Liver (tissue), 8 donors: ENCODE measurements at regions not wholly inside any gene's neighbourhood (a gene's known extent, or its start where the extent isn't known, plus 50 kb on each side); places are given as distances from the start of the nearest gene placed in this dataset.

ENCODE experiments used
- DNase-seq: peaks from one replicate; pipeline ENCODE4 v3.0.0-alpha.2; 2017; ENCODE audit warnings: low spot score
- H3K27ac ChIP-seq, 2 donors: one replicate each; pipeline ENCODE4 v1.7.0; 2013; ENCODE audit warnings: inconsistent platforms in 2 of 2, low read length in 2 of 2, control low read depth in 1 of 2, low read depth in 1 of 2, mild to moderate bottlenecking in 1 of 2
- H3K27me3 ChIP-seq, 4 donors: one replicate each; pipeline versions ENCODE4 v1.6.1 to v1.7.0; 2013; ENCODE audit warnings: low read length in 3 of 4, inconsistent platforms in 1 of 4, mild to moderate bottlenecking in 1 of 4, moderate library complexity in 1 of 4; ENCODE audit not compliant: control insufficient read depth in 4 of 4, insufficient read depth in 4 of 4
- H3K36me3 ChIP-seq, 4 donors: one replicate each; pipeline versions ENCODE4 v1.6.1 to v1.7.0; 2013; ENCODE audit warnings: low read length in 3 of 4, mild to moderate bottlenecking in 3 of 4, low read depth in 1 of 4, moderate library complexity in 1 of 4; ENCODE audit not compliant: control insufficient read depth in 4 of 4, insufficient read depth in 3 of 4
- H3K4me1 ChIP-seq, 4 donors: one replicate each; pipeline versions ENCODE4 v1.6.1 to v1.7.0; 2013; ENCODE audit warnings: low read length in 3 of 4, mild to moderate bottlenecking in 3 of 4, moderate library complexity in 1 of 4; ENCODE audit not compliant: control insufficient read depth in 4 of 4, insufficient read depth in 4 of 4
- H3K4me3 ChIP-seq, 3 donors: one replicate each; pipeline versions ENCODE4 v1.6.1 to v1.7.0; 2013; ENCODE audit warnings: low read length in 3 of 3, control low read depth in 1 of 3, low read depth in 1 of 3, mild to moderate bottlenecking in 1 of 3
- H3K9ac ChIP-seq, 2 donors: one replicate each; pipeline ENCODE4 v1.7.0; 2013; ENCODE audit warnings: low read length in 2 of 2, mild to moderate bottlenecking in 2 of 2, moderate library complexity in 2 of 2, control low read depth in 1 of 2, low read depth in 1 of 2
- H3K9me3 ChIP-seq, 4 donors: one replicate each; pipeline versions ENCODE4 v1.6.1 to v1.7.0; 2013; ENCODE audit warnings: low read length in 3 of 4; ENCODE audit not compliant: control insufficient read depth in 4 of 4
- EGR1 ChIP-seq, 2 donors: IDR thresholded peaks; 2 replicates each; pipeline ENCODE4 v1.6.1; 2016 to 2018; ENCODE audit warnings: antibody characterized with exemption in 2 of 2, low read depth in 2 of 2
- FOXA1 ChIP-seq: IDR thresholded peaks from 2 replicates; pipeline ENCODE4 v1.6.1; 2016; ENCODE audit warnings: antibody characterized with exemption
- FOXA2 ChIP-seq: IDR thresholded peaks from 2 replicates; pipeline ENCODE4 v1.6.1; 2016; ENCODE audit warnings: antibody characterized with exemption
- GABPA ChIP-seq, 2 donors: IDR thresholded peaks in 1 of 2; conservative IDR thresholded peaks in 1 of 2; 2 replicates each; pipeline ENCODE4 v1.6.1; 2016; ENCODE audit warnings: antibody characterized with exemption in 2 of 2, mild to moderate bottlenecking in 1 of 2, moderate library complexity in 1 of 2
- HNF4A ChIP-seq, 2 donors: conservative IDR thresholded peaks; 2 replicates each; pipeline ENCODE4 v1.6.1; 2016; ENCODE audit warnings: antibody characterized with exemption in 2 of 2, mild to moderate bottlenecking in 2 of 2
- HNF4G ChIP-seq: IDR thresholded peaks from 2 replicates; pipeline ENCODE4 v1.6.1; 2016; ENCODE audit warnings: antibody characterized with exemption
- JUND ChIP-seq, 2 donors: IDR thresholded peaks; 2 replicates each; pipeline ENCODE4 v1.6.1; 2016; ENCODE audit warnings: antibody characterized with exemption in 2 of 2
- NR2F2 ChIP-seq: IDR thresholded peaks from 2 replicates; pipeline ENCODE4 v1.6.1; 2016; ENCODE audit warnings: antibody characterized with exemption
- RAD21 ChIP-seq, 2 donors: IDR thresholded peaks; 2 replicates each; pipeline ENCODE4 v1.6.1; 2016; ENCODE audit warnings: antibody characterized with exemption in 2 of 2, mild to moderate bottlenecking in 2 of 2
- RXRA ChIP-seq, 2 donors: IDR thresholded peaks; 2 replicates each; pipeline ENCODE4 v1.6.1; 2017 to 2018; ENCODE audit warnings: antibody characterized with exemption in 2 of 2, mild to moderate bottlenecking in 1 of 2
- SP1 ChIP-seq: IDR thresholded peaks from 2 replicates; pipeline ENCODE4 v1.6.1; 2018; ENCODE audit warnings: antibody characterized with exemption, mild to moderate bottlenecking
- TAF1 ChIP-seq: conservative IDR thresholded peaks from 2 replicates; pipeline ENCODE4 v1.6.1; 2016; ENCODE audit warnings: antibody characterized with exemption, mild to moderate bottlenecking
- YY1 ChIP-seq: IDR thresholded peaks from 2 replicates; pipeline ENCODE4 v1.6.1; 2016; ENCODE audit warnings: antibody characterized with exemption, mild to moderate bottlenecking
- WGBS: extraction: QIAGEN DNeasy Blood & Tissue Kit; methylation state at CpG from one replicate; pipeline ENCODE4 v1.1.7; 2013; 5-methylcytosine and 5-hydroxymethylcytosine counted together
- TF ChIP-seq, protein P1 (sequence below): fragments of 150-350 bp; IDR thresholded peaks from 2 replicates; pipeline ENCODE4 v1.5.1; 2017; ENCODE audit warnings: improper control_type of control experiment, low read depth, low read length; ENCODE audit not compliant: missing input control
- TF ChIP-seq, protein P2 (sequence below): IDR thresholded peaks from 2 replicates; pipeline ENCODE4 v1.6.1; 2016; ENCODE audit warnings: antibody characterized with exemption, mild to moderate bottlenecking
- TF ChIP-seq, protein P3 (sequence below): IDR thresholded peaks from 2 replicates; pipeline ENCODE4 v1.6.1; 2016; ENCODE audit warnings: antibody characterized with exemption
- TF ChIP-seq, protein P4 (sequence below): IDR thresholded peaks from 2 replicates; pipeline ENCODE4 v1.6.1; 2016; ENCODE audit warnings: antibody characterized with exemption
- TF ChIP-seq, protein P5 (sequence below): IDR thresholded peaks from 2 replicates; pipeline ENCODE4 v1.6.1; 2016; ENCODE audit warnings: antibody characterized with exemption
- donor health status: healthy.
- donor health status: healthy.
- donor health status: healthy.
- donor health status: healthy.
- donor health status: healthy.

DNA sequence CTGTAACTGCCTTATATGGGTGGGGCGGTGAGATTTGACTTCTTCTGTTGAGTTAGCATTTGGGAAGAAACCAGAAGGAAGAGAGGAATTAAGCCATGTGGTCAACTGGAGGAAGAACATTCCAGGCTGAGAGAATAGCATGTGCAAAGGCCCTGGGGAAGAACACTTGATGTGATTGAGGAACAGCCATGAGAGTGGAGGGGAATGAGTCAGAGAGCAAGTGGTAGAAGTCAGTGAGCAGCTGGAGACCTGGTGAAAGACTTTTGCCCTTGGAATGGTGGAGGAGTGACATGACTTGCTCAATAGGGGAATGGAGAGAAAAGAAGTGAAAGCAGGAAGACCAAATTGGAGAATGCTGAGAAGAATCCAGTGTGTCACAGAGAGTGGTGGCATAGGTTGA is 327.8 kb upstream of the HAND2 start:
- Histone ChIP-seq H3K4me1 (no peaks in the 10 kb centered on the region), H3K9ac (no peak overlapping the region), H3K27ac (no peak overlapping the region), H3K27me3 (no peaks in the 10 kb centered on the region), H3K4me3 (no peak overlapping the region), H3K36me3 (no peaks in the 10 kb centered on the region), H3K9me3 (peaks cover 0 to 3% (median 1%) of the 10 kb centered on the region in 4 donors)
- WGBS = 76% methylated on average over 1 of the region's 1 CpG
- TF ChIP-seq HNF4G = no peak
- TF ChIP-seq HNF4A (conservative IDR thresholded peaks at IDR 0.05) = no peak
- no peak for TF ChIP-seq FOXA1
- TF ChIP-seq RXRA (IDR thresholded peaks at IDR 0.05) = no peak
- no peak for TF ChIP-seq YY1
- TF ChIP-seq, protein P1, sequence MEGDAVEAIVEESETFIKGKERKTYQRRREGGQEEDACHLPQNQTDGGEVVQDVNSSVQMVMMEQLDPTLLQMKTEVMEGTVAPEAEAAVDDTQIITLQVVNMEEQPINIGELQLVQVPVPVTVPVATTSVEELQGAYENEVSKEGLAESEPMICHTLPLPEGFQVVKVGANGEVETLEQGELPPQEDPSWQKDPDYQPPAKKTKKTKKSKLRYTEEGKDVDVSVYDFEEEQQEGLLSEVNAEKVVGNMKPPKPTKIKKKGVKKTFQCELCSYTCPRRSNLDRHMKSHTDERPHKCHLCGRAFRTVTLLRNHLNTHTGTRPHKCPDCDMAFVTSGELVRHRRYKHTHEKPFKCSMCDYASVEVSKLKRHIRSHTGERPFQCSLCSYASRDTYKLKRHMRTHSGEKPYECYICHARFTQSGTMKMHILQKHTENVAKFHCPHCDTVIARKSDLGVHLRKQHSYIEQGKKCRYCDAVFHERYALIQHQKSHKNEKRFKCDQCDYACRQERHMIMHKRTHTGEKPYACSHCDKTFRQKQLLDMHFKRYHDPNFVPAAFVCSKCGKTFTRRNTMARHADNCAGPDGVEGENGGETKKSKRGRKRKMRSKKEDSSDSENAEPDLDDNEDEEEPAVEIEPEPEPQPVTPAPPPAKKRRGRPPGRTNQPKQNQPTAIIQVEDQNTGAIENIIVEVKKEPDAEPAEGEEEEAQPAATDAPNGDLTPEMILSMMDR = no peak
- no peak for TF ChIP-seq EGR1 (IDR thresholded peaks at IDR 0.05; ENCODE audit: low read depth in 2 of 2)
- no peak for TF ChIP-seq RAD21 (IDR thresholded peaks at IDR 0.05)
- TF ChIP-seq NR2F2 = no peak
- TF ChIP-seq, protein P2, sequence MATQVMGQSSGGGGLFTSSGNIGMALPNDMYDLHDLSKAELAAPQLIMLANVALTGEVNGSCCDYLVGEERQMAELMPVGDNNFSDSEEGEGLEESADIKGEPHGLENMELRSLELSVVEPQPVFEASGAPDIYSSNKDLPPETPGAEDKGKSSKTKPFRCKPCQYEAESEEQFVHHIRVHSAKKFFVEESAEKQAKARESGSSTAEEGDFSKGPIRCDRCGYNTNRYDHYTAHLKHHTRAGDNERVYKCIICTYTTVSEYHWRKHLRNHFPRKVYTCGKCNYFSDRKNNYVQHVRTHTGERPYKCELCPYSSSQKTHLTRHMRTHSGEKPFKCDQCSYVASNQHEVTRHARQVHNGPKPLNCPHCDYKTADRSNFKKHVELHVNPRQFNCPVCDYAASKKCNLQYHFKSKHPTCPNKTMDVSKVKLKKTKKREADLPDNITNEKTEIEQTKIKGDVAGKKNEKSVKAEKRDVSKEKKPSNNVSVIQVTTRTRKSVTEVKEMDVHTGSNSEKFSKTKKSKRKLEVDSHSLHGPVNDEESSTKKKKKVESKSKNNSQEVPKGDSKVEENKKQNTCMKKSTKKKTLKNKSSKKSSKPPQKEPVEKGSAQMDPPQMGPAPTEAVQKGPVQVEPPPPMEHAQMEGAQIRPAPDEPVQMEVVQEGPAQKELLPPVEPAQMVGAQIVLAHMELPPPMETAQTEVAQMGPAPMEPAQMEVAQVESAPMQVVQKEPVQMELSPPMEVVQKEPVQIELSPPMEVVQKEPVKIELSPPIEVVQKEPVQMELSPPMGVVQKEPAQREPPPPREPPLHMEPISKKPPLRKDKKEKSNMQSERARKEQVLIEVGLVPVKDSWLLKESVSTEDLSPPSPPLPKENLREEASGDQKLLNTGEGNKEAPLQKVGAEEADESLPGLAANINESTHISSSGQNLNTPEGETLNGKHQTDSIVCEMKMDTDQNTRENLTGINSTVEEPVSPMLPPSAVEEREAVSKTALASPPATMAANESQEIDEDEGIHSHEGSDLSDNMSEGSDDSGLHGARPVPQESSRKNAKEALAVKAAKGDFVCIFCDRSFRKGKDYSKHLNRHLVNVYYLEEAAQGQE = no peak
- no peak for TF ChIP-seq SP1
- TF ChIP-seq FOXA2 = no peak
- no peak for TF ChIP-seq JUND (IDR thresholded peaks at IDR 0.05)
- TF ChIP-seq, protein P3, sequence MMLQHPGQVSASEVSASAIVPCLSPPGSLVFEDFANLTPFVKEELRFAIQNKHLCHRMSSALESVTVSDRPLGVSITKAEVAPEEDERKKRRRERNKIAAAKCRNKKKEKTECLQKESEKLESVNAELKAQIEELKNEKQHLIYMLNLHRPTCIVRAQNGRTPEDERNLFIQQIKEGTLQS = no peak
- TF ChIP-seq, protein P4, sequence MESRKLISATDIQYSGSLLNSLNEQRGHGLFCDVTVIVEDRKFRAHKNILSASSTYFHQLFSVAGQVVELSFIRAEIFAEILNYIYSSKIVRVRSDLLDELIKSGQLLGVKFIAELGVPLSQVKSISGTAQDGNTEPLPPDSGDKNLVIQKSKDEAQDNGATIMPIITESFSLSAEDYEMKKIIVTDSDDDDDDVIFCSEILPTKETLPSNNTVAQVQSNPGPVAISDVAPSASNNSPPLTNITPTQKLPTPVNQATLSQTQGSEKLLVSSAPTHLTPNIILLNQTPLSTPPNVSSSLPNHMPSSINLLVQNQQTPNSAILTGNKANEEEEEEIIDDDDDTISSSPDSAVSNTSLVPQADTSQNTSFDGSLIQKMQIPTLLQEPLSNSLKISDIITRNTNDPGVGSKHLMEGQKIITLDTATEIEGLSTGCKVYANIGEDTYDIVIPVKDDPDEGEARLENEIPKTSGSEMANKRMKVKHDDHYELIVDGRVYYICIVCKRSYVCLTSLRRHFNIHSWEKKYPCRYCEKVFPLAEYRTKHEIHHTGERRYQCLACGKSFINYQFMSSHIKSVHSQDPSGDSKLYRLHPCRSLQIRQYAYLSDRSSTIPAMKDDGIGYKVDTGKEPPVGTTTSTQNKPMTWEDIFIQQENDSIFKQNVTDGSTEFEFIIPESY = no peak
- TF ChIP-seq, protein P5, sequence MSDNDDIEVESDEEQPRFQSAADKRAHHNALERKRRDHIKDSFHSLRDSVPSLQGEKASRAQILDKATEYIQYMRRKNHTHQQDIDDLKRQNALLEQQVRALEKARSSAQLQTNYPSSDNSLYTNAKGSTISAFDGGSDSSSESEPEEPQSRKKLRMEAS = no peak
- TF ChIP-seq TAF1 = no peak
- TF ChIP-seq GABPA (IDR thresholded peaks at IDR 0.05 in 1 of 2, conservative IDR thresholded peaks at IDR 0.05 in 1 of 2) = no peak
- no peak for DNase-seq
